ENCODE measurements at regions not wholly inside any gene's neighbourhood (a gene's known extent, or its start where the extent isn't known, plus 50 kb on each side); places are given as distances from the start of the nearest gene placed in this dataset.
"Not testable (repeated sequence)": the region's sequence is repeated elsewhere in the genome, so short reads cannot be mapped to it uniquely, and the experiment has no call there.

DNA sequence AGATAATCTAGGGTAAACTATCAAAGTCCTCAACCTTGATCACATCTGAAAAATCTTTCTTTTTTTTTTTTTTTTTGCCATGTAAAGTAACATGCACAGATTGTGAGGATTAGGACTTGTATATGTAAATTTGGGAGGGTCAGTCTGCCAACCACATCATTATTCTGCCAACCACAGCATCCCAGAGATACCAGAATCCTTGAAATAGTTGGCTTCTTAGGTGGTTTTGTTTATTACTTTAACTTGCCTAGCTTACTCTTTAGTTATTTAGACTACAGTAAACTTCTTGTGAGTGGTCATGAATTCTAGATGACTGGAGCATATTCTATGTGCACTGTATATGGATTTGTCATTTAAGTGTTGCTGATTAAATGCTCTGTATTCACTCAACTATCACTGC lies 242.1 kb upstream of the RBMS1 start:
- DNase-seq (no peak), ATAC-seq (no peak)
- Mint-ChIP-seq H3K4me3 (no peak overlapping the region), H3K27ac (no peak overlapping the region), H3K36me3 (ENCODE audit: low read depth) (no peaks in the 10 kb centered on the region), H3K9me3 (no peaks in the 10 kb centered on the region), H3K27me3 (no peaks in the 10 kb centered on the region), H3K4me1 (no peaks in the 10 kb centered on the region)

DNA sequence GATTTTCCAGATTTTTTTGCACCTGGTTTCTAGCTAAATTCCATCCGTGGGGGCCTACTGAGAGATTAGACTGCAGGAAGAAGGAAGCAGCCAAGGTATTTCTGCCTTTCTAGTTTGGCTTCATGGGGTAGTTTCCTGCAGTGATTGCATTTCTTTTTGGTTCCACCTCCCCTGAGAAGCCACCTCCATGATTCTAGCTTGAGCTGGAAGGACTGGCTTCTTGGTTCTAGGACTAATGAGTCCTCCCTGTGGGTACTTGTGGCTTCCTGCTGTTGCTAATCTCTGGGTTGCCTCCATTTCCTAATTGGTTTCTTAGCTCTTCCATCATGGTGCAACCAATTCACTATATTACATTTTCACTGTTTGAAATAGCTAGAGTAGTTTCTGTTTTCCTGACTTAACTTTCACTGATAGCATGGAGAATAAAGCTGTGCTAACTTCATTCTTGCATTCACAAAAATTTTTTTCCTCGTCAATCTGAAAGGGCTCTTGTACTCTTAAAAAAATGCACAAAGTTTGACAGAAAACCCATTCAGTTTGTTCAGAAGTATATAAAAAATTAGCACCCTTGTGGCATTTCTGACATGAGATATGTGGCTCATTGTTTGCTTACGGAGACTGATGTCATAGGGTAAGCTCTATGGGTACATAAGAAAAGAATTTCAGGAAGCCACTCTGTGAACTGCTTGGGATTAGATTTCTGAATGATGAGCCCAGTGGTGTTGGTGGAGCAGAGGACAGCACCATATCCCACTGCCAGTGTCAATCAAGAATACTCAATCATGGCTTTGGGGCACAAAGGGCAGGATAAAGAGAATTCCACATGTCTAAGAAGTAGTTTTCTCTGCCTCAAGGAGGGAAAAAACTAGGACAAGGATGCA lies 242.8 kb upstream of the RBMS1 start:
- Mint-ChIP-seq H3K27me3 (no peaks in the 10 kb centered on the region), H3K36me3 (ENCODE audit: low read depth) (no peaks in the 10 kb centered on the region), H3K4me3 (no peak overlapping the region), H3K9me3 (no peaks in the 10 kb centered on the region), H3K4me1 (no peaks in the 10 kb centered on the region), H3K27ac (no peak overlapping the region)
- DNase-seq, result no peak
- ATAC-seq, result no peak

DNA sequence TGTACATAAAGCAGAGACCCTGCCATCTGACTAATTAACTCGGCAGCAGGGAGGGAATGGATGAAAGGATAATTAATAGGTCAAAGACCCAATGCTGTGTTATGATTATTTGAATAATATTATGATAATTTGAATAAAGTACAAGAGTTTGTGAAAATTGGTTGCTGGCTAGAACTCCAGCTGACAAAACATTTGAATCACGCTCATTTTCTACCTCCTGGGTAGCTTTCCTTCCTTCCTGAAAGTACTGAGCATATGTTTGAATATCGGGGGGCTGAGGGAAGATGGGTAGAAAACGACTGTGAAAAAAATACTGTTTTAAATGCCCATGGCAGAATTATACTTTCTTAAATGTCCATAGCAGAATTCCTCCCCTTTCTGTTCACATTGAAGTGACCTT lies 243.6 kb upstream of the RBMS1 start:
- Mint-ChIP-seq H3K9me3 (no peaks in the 10 kb centered on the region), H3K4me3 (no peak overlapping the region), H3K27me3 (no peaks in the 10 kb centered on the region), H3K4me1 (peaks cover 2% of the 10 kb centered on the region), H3K36me3 (ENCODE audit: low read depth) (no peaks in the 10 kb centered on the region), H3K27ac (no peak overlapping the region)
- no peak for ATAC-seq
- DNase-seq, result no peak

DNA sequence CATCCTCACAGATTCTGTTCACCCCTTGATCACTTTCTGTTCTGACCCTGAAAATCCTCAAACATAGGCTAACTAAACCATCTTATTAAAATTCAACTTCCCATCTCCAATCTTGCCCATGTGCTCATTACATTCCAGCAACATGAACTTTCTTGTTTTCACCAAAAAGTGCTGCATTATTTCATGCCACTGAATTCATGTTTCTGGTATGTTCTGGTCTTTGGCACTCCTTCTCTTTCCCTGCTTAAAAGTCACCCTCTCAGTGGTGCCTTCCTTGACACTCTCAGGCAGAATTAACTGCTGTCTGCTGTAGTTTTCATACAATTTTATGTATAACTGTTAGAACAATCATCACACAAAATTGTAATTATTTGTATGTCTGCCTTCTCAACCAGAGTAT lies 247.7 kb upstream of the RBMS1 start:
- ATAC-seq (no peak), DNase-seq (no peak)
- no peak overlapping the region for H3K27ac Mint-ChIP-seq
- no peak overlapping the region for H3K4me3 Mint-ChIP-seq
- H3K36me3 Mint-ChIP-seq (ENCODE audit: low read depth), result no peaks in the 10 kb centered on the region
- H3K27me3 Mint-ChIP-seq, result no peaks in the 10 kb centered on the region
- H3K9me3 Mint-ChIP-seq, result no peaks in the 10 kb centered on the region
- peaks cover 2% of the 10 kb centered on the region for H3K4me1 Mint-ChIP-seq

DNA sequence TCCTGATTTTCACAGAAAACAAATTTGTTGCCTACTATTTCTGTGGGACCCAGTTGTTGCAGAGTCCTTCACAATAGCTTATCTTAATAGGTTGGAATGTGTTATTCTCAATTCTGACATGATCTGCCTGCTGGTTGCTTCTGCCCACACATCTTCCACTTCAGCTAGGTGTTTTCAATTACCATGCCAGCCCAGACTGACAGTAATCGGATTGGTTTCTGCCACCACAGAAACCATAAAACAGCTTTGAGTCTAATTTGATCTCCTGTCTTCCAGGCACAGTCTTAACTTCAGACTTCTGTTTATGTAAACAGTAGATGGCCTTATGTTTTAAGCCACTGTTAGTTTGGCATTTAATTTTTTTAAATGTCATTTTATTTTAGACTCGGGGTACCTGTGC lies 248.2 kb upstream of the RBMS1 start:
- H3K27ac Mint-ChIP-seq, result no peak overlapping the region
- DNase-seq, result no peak
- no peak overlapping the region for H3K4me3 Mint-ChIP-seq
- H3K36me3 Mint-ChIP-seq (ENCODE audit: low read depth), result no peaks in the 10 kb centered on the region
- no peaks in the 10 kb centered on the region for H3K9me3 Mint-ChIP-seq
- peaks cover 2% of the 10 kb centered on the region for H3K4me1 Mint-ChIP-seq
- no peak for ATAC-seq
- H3K27me3 Mint-ChIP-seq, result no peaks in the 10 kb centered on the region

DNA sequence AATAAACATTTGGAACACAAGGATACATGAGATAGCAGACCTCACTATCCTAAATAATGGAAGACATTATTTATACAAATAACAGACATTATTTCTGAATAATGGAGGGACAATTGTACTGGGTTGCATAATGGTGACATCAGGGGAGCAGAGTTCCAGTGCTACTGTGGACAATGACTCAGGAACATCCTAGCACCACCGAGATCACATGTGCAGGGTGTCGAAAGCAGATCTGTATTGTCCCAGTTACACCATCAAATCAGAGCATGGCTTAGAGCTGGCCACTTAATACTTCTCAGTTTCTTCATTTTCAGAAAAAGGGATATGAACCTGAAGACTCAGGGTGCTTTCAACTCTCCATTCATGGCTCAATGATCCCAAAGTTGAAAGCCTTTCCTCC lies 249.1 kb upstream of the RBMS1 start:
- H3K27me3 Mint-ChIP-seq, result no peaks in the 10 kb centered on the region
- H3K4me3 Mint-ChIP-seq, result no peak overlapping the region
- DNase-seq (no peak), ATAC-seq (no peak)
- no peaks in the 10 kb centered on the region for H3K9me3 Mint-ChIP-seq
- no peak overlapping the region for H3K27ac Mint-ChIP-seq
- no peaks in the 10 kb centered on the region for H3K36me3 Mint-ChIP-seq (ENCODE audit: low read depth)
- H3K4me1 Mint-ChIP-seq, result peaks cover 2% of the 10 kb centered on the region

DNA sequence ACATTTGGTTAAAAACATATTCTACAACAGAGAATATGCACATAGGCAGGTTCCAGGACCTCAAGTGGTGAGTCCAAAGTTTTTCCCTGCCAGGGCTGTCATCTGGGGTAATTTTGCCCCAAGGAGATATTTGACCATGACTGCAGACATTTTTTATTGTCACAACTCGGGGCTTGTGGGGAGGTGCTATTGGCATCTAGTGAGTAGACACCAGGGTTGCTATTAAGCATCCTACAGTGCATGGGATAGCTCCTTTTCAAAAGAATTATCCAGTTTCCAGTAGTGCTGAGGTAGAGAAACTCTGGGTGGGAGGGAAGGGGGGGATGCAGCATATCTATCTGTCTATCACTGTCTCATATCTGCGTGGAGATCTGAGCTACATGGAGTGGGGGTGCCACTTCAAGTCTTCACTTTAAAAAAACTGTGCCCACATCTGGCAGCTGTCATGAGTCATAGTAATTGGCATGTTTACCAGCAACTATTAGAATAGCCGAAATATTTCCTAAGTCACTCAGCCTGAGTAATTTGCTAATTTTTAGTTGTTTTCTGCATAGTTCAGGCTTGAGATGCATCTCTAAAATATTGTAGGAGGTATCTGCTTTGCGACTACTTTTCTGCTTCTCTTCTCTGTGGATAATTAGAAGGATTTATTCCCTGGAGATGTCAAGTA lies 254.0 kb upstream of the RBMS1 start:
- no peak overlapping the region for H3K4me3 Mint-ChIP-seq
- peaks cover 5% of the 10 kb centered on the region for H3K4me1 Mint-ChIP-seq
- H3K27me3 Mint-ChIP-seq, result peaks cover 4% of the 10 kb centered on the region
- ATAC-seq, result no peak
- H3K36me3 Mint-ChIP-seq (ENCODE audit: low read depth), result no peaks in the 10 kb centered on the region
- DNase-seq, result no peak
- no peaks in the 10 kb centered on the region for H3K9me3 Mint-ChIP-seq
- no peak overlapping the region for H3K27ac Mint-ChIP-seq

DNA sequence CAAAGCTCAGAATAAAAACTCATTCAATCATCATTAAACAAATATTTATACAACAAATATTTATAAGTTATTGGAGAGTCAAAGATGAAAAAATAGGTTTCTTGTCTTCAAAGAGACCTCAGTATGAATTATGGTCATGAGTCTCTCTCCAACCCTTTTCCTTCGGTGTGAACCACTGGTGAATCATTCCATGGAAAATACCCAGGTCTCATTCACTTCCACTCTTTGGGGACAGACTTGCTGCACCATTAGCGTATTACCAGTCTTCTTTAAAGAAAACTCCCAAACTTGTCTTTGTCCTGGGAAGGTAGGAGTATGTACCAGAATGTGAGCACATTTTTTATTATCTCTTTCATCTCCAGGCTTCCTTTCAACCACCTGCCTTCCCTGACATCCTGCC lies 257.4 kb upstream of the RBMS1 start:
- H3K9me3 Mint-ChIP-seq, result peaks cover 7% of the 10 kb centered on the region
- no peak overlapping the region for H3K27ac Mint-ChIP-seq
- ATAC-seq (no peak), DNase-seq (no peak)
- H3K4me3 Mint-ChIP-seq, result no peak overlapping the region
- peaks cover 6% of the 10 kb centered on the region for H3K4me1 Mint-ChIP-seq
- H3K36me3 Mint-ChIP-seq (ENCODE audit: low read depth), result peaks cover 7% of the 10 kb centered on the region
- H3K27me3 Mint-ChIP-seq, result peaks cover 4% of the 10 kb centered on the region

DNA sequence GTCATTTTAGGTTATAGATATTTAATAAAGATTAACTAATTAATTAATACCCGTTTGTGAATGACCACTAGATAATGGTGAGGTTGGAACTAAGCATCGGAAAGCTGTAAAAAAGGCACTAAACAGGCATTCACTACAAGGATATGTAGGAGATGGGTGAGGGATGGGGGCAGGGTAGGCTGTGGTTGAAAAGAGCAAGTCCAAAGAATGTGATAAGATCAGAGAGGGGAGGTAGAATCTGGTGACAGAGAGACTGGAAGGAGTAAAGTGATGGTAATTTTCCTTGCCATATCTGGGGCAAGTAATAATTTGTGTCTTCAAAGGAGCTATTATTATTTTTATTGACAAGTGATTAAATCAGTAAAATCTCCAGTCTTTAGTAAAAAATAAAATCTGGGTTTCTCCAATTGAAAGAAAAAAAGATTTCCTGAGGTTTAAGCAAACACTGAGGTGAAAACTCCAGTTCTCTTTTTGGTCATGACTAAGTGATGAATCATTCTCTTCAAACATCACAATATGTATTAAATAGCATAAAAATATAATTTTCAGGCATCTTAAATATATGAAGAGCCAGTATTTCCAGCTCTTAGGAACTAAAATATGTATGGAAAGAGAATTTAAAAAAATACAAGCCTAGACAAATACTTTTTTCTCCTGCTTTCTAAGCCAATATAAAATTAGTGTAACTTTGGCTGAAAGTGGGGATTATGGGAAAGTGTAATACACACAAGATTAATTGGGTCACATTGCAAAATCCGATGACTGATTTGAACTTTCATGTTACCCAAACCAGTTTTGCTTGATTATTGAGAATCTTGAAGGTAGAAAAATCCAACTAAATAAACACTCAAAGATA lies 259.1 kb upstream of the RBMS1 start:
- peak; percentile 63 for ATAC-seq
- Mint-ChIP-seq H3K27me3 (peaks cover 4% of the 10 kb centered on the region), H3K36me3 (ENCODE audit: low read depth) (peaks cover 7% of the 10 kb centered on the region), H3K9me3 (peaks cover 7% of the 10 kb centered on the region), H3K27ac (no peak overlapping the region), H3K4me1 (peaks cover 6% of the 10 kb centered on the region), H3K4me3 (no peak overlapping the region)
- DNase-seq, result peak; percentile 4

DNA sequence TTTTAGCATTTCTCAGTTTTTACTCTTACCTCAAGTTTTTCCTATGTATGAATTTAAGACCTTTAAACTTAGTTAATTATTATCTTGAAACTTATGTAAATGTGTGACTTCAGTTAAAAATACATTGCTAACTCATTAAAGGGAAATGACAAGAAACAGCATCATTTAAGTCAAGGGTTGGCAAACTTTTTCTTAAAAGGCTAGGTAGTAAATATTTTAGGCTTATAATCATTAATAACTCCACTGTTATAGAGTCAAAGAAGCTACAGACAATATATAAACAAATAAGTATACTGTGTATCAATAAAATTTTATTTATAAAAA lies 259.7 kb upstream of the RBMS1 start:
- Mint-ChIP-seq H3K27me3 (peaks cover 4% of the 10 kb centered on the region), H3K4me3 (no peak overlapping the region), H3K36me3 (ENCODE audit: low read depth) (peaks cover 7% of the 10 kb centered on the region), H3K27ac (no peak overlapping the region), H3K4me1 (peaks cover 6% of the 10 kb centered on the region), H3K9me3 (peaks cover 7% of the 10 kb centered on the region)
- ATAC-seq (no peak), DNase-seq (no peak)

DNA sequence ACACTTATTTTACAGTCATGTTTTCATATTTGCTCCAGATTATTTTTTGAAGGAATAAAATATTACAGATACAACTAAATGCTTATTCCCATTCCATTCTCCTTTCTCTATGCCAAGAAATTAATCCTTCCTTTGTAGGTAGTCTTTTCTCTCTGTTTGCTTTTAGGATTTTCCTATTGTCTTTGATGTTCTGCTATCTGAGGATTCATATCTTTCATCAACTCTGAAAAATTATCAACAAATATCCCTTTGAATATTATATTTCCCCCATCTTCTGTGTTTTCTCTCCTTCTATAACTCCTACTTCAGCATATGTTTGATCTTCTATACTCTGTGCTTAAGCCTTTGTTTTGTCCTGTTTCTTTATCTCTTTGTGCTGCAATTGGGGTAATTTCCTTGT lies 260.4 kb upstream of the RBMS1 start:
- H3K27me3 Mint-ChIP-seq, result peaks cover 4% of the 10 kb centered on the region
- peaks cover 7% of the 10 kb centered on the region for H3K36me3 Mint-ChIP-seq (ENCODE audit: low read depth)
- ATAC-seq, result no peak

DNA sequence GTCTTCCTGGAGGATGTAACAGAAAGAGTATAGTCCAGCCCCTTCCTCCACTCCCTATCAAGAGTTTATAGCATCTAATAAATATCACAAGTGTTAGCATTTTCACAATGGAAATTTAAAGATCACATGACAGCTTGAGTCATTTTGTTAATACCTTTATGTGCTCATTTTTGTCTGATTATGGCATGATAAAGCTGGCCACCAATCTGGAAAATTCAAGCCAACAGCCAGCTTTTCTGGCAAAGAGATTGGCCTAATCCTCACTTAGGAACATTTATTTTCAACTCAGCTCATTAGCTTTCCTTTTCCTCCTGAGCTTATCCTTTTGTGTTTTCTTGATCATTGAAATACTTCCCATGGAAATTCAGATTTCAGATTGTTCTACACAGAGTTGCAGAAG lies 262.9 kb upstream of the RBMS1 start:
- no peak for DNase-seq
- Mint-ChIP-seq H3K27me3 (peaks cover 1% of the 10 kb centered on the region), H3K4me1 (peaks cover 6% of the 10 kb centered on the region), H3K9me3 (peaks cover 9% of the 10 kb centered on the region), H3K27ac (no peak overlapping the region), H3K36me3 (ENCODE audit: low read depth) (peaks cover 7% of the 10 kb centered on the region), H3K4me3 (no peak overlapping the region)
- no peak for ATAC-seq

More for the DNA sequence above, 260.4 kb upstream of the RBMS1 start:
- no peak for DNase-seq
- Mint-ChIP-seq H3K4me1 (peaks cover 6% of the 10 kb centered on the region), H3K27ac (no peak overlapping the region), H3K4me3 (no peak overlapping the region), H3K9me3 (peaks cover 7% of the 10 kb centered on the region)

DNA sequence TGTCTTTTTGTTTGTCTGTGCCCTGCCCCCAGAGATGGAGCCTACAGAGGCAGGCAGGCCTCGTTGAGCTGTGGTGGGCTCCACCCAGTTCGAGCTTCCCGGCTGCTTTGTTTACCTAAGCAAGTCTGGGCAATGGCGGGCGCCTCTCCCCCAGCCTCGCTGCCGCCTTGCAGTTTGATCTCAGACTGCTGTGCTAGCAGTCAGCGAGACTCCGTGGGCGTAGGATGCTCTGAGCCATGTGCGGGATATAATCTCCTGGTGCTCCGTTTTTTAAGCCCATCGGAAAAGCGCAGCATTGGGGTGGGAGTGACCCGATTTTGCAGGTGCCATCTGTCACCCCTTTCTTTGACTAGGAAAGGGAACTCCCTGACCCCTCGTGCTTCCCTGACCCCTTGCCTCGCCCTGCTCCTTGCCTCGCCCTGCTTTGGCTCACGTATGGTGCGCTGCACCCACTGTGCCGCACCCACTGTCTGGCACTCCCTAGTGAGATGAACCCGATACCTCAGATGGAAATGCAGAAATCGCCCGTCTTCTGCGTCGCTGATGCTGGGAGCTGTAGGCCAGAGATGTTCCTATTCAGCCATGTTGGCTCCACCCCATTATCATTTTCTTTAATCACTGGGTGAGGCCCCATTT lies 269.0 kb upstream of the RBMS1 start:
- not testable (repeated sequence) for H3K27ac Mint-ChIP-seq; ATAC-seq; H3K4me3 Mint-ChIP-seq; H3K4me1 Mint-ChIP-seq; H3K27me3 Mint-ChIP-seq; DNase-seq; H3K36me3 Mint-ChIP-seq (ENCODE audit: low read depth)
- H3K9me3 Mint-ChIP-seq, result peaks cover 16% of the 10 kb centered on the region

DNA sequence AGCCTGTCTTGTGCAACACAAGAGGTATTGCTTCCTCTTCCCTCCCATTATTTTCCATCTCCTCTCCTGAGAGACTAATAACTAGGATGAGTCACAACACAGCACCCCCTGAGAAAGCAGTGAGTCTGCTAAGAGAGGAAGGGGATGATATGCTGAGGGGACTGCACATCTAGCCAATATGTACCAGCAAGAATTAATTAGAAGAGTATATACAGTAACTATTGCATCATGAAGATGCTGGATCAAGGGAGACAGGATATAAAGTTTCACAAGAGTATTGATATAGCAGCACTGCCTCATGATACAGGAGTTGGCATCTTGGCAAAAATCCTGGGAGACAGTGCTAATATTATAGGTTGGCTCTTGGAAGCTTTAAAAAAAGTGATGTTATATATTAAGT lies 289.9 kb upstream of the RBMS1 start:
- no peak overlapping the region for H3K27ac Mint-ChIP-seq
- no peak overlapping the region for H3K4me3 Mint-ChIP-seq
- H3K4me1 Mint-ChIP-seq, result no peaks in the 10 kb centered on the region
- ATAC-seq (no peak), DNase-seq (no peak)
- no peaks in the 10 kb centered on the region for H3K36me3 Mint-ChIP-seq (ENCODE audit: low read depth)
- H3K9me3 Mint-ChIP-seq, result peaks cover 9% of the 10 kb centered on the region
- no peaks in the 10 kb centered on the region for H3K27me3 Mint-ChIP-seq

Data from activated naive CD8-positive, alpha-beta T cell treated with anti-CD3 and anti-CD28 coated beads, Interleukin-2, amount 50 U/mL, for 24 hours (primary cell).